GM12874 (cell line): ENCODE measurements at regions not wholly inside any gene's neighbourhood (a gene's known extent, or its start where the extent isn't known, plus 50 kb on each side); places are given as distances from the start of the nearest gene placed in this dataset.

Experiments
- CTCF ChIP-seq: IDR thresholded peaks from 2 replicates; pipeline ENCODE4 v1.5.1; 2011; ENCODE audit warnings: low read depth, mild to moderate bottlenecking, control low read depth, low read length, moderate library complexity; ENCODE audit not compliant: insufficient read depth

- no peak for TF ChIP-seq CTCF
Observed at GRCh38 chr15:62834686-62835329, 207.7 kb upstream of the TPM1 start.

GRCh38 chr15:62835351-62835750 is 207.2 kb upstream of the TPM1 start:
- no peak for TF ChIP-seq CTCF

- no peak for TF ChIP-seq CTCF
Observed at GRCh38 chr15:62835762-62836161, 206.8 kb upstream of the TPM1 start.

- TF ChIP-seq CTCF = no peak
Observed at GRCh38 chr15:62840526-62841268, 201.8 kb upstream of the TPM1 start.

DNA sequence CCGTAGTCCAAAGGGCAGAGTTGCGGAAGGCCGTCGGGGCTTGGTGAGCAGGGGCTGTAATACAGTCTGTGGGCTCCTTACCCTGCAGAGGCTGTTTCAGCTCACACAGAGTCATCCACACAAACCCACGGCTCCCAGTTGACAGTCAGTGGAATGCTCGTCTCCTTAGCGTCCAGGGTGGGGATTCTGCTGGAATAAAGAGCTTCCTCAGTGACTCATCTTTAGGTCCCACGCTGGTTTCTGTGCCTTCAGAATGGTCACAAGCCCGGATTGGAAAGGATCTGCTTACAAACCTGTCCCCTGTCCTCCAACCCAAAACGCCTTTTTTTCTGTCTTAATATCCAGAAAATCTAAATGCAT is 201.3 kb upstream of the TPM1 start:
- no peak for TF ChIP-seq CTCF

DNA sequence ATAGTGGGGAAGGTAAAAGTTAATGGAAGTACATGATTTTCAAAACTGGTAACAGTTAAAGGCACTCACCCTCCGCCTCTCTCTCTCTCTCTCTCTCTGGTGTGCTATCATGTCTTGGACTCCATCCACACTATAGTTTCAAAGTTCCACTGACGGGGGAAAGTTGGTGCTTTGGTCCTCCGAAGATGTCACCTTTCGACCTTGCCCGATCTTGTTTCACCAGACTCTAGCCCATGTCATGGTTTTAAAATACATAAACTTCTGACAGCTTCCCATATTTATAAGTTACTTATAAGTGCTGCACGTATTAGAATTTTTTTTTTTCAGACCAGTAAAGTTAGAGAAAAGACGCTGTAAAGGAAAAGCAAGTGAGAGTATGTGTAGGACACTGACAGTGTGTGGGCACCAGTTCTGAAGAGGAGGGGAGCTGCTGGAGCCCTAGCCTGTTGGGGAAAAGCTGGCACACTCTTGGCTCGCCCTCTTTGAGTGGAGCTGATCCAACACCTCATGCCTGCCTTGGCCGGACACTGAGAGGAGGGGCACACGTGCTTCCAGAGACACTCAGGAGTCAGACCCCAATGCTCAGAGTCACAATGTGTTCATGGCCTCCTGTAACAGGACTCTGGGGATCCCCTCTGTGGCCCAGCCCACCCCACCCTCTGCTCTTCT is 200.5 kb upstream of the TPM1 start:
- TF ChIP-seq CTCF = no peak

DNA sequence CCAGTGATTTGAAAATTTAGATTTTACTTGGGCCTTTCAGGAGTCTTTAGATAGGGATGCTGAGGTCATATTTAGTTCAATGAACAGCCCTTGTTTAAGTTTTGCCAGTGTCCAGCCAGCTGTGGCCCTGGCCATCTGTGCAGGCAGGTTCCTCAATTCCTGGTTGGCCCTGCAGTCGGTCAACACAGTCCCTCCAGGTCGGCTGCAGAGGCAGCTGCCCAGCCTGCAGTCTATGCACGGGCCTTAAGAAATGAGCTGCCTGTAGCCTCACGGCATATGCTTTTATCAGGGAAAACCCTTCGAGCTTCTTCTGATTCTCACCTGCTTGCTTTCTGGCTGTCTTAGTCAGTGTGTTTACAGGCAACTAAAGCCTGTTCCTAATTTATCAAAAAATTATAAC is 199.2 kb upstream of the TPM1 start:
- TF ChIP-seq CTCF = no peak
